ENCODE measurements at regions not wholly inside any gene's neighbourhood (a gene's known extent, or its start where the extent isn't known, plus 50 kb on each side); places are given as distances from the start of the nearest gene placed in this dataset.
A peak's percentile ranks its signal among the peaks of the same experiment; 100 is the strongest.

DNA sequence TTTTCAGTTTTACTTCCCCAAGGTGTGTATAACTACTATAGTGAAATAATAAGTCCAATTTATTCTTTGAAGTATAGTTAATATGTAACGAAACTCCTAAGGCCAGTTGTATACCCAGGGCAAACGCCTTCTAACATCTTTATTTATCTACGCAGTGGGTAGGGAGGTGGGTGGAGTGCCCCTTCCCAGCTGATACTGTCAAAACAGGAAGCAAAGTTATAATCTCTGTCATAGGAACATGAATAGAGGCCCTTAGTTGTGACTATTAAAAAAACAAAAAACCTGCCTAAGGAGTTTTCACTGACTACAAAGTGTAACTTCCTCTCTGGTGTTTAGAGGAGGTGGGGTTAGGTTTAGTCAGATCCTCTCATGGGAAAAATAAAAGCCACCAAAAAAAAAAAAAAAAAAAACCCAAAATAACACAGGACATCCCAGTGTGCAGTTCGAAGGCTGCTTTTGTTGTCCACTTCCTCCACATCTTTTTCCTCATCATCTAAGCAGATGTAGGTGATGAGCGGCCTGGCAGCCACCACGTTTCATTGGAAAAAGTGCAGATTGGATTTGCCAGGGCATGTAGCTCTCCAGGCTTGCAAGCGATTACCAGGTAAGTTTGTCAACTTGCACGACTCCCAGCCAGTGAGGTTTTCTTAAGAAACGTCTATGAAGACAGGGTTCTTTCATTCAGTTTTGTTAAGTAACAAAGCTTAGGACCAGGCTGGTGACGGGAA, 58.7 kb downstream of the UTRN start:
- peak overlapping the region; percentile 41 for H3K9ac ChIP-seq (ENCODE audit: insufficient read depth, low read depth, low read length)
- peaks cover 99% of the 10 kb centered on the region for H3K4me1 ChIP-seq (ENCODE audit: insufficient read depth, low read length)
- FAIRE-seq (peak; percentile 83), ATAC-seq (peak; percentile 95), DNase-seq (ENCODE audit: low spot score) (peak; percentile 98)
- POLR2A ChIA-PET = interaction anchor here (0.7 to 2.2 kb wide), 7 partner anchors 26 to 181 kb away, joined by 3 to 6 read pairs (median 4); no protein-coding TSS in a partner anchor
- no TSS peak for BruUV-seq (replicated peaks)
- peaks cover 0 to 4% of the 10 kb centered on the region in 2 experiments; a peak in 1 of 5 replicates for H3K36me3 ChIP-seq (replicated peaks in 1 of 2; ENCODE audit: control insufficient read depth in 1 of 2, insufficient read depth in 2 of 2, low read length in 2 of 2)
- in situ Hi-C loops (cut with HindIII; ENCODE audit: extremely low pct_ligation_motif_present, low pct_unique_long_range_greater_than_20kb) = no loop called here
- CTCF ChIA-PET (ENCODE audit: low intra/inter-chr PET ratio, low total read pairs) = no interaction called here
- H4K20me1 ChIP-seq (ENCODE audit: insufficient read depth, low read length) = no peaks in the 10 kb centered on the region
- H3K79me2 ChIP-seq (ENCODE audit: insufficient read depth, low read length) = peaks cover 87% of the 10 kb centered on the region
- peak overlapping the region; percentile 56 for H3K27ac ChIP-seq (ENCODE audit: extremely low read length, insufficient read depth, low read length)
- no peaks in the 10 kb centered on the region for H3K27me3 ChIP-seq (ENCODE audit: control insufficient read depth in 1 of 2, insufficient read depth in 2 of 2, low read length in 2 of 2)
- peak overlapping the region in 2 of 3 experiments; percentile 36 to 47; a peak in 4 of 6 replicates for H3K4me3 ChIP-seq (replicated peaks in 1 of 3; ENCODE audit: insufficient read depth in 1 of 3, low read depth in 2 of 3, low read length in 3 of 3)
- WGBS (ENCODE audit: low lambda C conversion rate) = 35% methylated on average over 10 of the region's 10 CpGs
- no peak overlapping the region for H2AFZ ChIP-seq (ENCODE audit: low read length)
- H3K4me2 ChIP-seq (ENCODE audit: low read depth, low read length) = peak overlapping the region; percentile 70
- H3K9me3 ChIP-seq (ENCODE audit: low read length) = no peaks in the 10 kb centered on the region
- intact Hi-C loops (cut with micrococcal nuclease; ENCODE audit: unreplicated experiment) = loop anchor here (1.0 kb wide), 2 partner anchors 128 to 307 kb away; no protein-coding TSS in a partner anchor
- no peak for TF ChIP-seq XRCC5 (optimal IDR thresholded peaks at IDR 0.05; ENCODE audit: low read length)
- no peak for TF ChIP-seq AGO2 (optimal IDR thresholded peaks at IDR 0.05; ENCODE audit: low read depth, low read length)
- peak; percentile 87 for TF ChIP-seq GTF3A (CRISPR knock-in tag; conservative IDR thresholded peaks at IDR 0.05)
- no peak for TF ChIP-seq PTBP1 (IDR thresholded peaks at IDR 0.05; ENCODE audit: low read depth, low read length, poor library complexity, severe bottlenecking)
- TF ChIP-seq FOXJ3 (CRISPR knock-in tag; IDR thresholded peaks at IDR 0.05; ENCODE audit: borderline replicate concordance) = peak; percentile 96; the same call in 1 of the 2 replicates
- TF ChIP-seq ZNF101 (CRISPR knock-in tag; IDR thresholded peaks at IDR 0.05; ENCODE audit: borderline replicate concordance, low read depth) = no peak
- no peak for TF ChIP-seq SRF (IDR thresholded peaks at IDR 0.05; ENCODE audit: low read depth, low read length)
- no peak for TF ChIP-seq RFX1 (IDR thresholded peaks at IDR 0.05)
- peak; percentile 83 for TF ChIP-seq ELF1 (CRISPR knock-in tag; IDR thresholded peaks at IDR 0.05)
- no peak for TF ChIP-seq ZNF557 (CRISPR knock-in tag; IDR thresholded peaks at IDR 0.05)
- TF ChIP-seq ZNF556 (CRISPR knock-in tag; IDR thresholded peaks at IDR 0.05; ENCODE audit: borderline replicate concordance) = peak; percentile 54; the same call in 1 of the 2 replicates
- TF ChIP-seq ZNF589 (CRISPR knock-in tag; conservative IDR thresholded peaks at IDR 0.05) = no peak
- TF ChIP-seq ZNF468 (CRISPR knock-in tag; IDR thresholded peaks at IDR 0.05) = no peak
- TF ChIP-seq, protein P1, sequence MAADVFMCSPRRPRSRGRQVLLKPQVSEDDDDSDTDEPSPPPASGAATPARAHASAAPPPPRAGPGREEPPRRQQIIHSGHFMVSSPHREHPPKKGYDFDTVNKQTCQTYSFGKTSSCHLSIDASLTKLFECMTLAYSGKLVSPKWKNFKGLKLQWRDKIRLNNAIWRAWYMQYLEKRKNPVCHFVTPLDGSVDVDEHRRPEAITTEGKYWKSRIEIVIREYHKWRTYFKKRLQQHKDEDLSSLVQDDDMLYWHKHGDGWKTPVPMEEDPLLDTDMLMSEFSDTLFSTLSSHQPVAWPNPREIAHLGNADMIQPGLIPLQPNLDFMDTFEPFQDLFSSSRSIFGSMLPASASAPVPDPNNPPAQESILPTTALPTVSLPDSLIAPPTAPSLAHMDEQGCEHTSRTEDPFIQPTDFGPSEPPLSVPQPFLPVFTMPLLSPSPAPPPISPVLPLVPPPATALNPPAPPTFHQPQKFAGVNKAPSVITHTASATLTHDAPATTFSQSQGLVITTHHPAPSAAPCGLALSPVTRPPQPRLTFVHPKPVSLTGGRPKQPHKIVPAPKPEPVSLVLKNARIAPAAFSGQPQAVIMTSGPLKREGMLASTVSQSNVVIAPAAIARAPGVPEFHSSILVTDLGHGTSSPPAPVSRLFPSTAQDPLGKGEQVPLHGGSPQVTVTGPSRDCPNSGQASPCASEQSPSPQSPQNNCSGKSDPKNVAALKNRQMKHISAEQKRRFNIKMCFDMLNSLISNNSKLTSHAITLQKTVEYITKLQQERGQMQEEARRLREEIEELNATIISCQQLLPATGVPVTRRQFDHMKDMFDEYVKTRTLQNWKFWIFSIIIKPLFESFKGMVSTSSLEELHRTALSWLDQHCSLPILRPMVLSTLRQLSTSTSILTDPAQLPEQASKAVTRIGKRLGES (CRISPR knock-in tag; IDR thresholded peaks at IDR 0.05; ENCODE audit: borderline replicate concordance) = no peak
- TF ChIP-seq GATAD2A (CRISPR knock-in tag; IDR thresholded peaks at IDR 0.05) = peak; percentile 98
- TF ChIP-seq, protein P2, sequence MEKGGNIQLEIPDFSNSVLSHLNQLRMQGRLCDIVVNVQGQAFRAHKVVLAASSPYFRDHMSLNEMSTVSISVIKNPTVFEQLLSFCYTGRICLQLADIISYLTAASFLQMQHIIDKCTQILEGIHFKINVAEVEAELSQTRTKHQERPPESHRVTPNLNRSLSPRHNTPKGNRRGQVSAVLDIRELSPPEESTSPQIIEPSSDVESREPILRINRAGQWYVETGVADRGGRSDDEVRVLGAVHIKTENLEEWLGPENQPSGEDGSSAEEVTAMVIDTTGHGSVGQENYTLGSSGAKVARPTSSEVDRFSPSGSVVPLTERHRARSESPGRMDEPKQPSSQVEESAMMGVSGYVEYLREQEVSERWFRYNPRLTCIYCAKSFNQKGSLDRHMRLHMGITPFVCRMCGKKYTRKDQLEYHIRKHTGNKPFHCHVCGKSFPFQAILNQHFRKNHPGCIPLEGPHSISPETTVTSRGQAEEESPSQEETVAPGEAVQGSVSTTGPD (CRISPR knock-in tag; IDR thresholded peaks at IDR 0.05) = no peak
- no peak; the same call in 1 of the 2 replicates for TF ChIP-seq KLF15 (CRISPR knock-in tag; IDR thresholded peaks at IDR 0.05; ENCODE audit: borderline replicate concordance)
- peak; percentile 37 for TF ChIP-seq THAP11 (CRISPR knock-in tag; IDR thresholded peaks at IDR 0.05)
- no peak for TF ChIP-seq NFE2 (CRISPR knock-in tag; IDR thresholded peaks at IDR 0.05)
- no peak for TF ChIP-seq MTERF4 (CRISPR knock-in tag; IDR thresholded peaks at IDR 0.05)

All from HepG2 (cell line).